HG03103 (cell line): ENCODE measurements at regions not wholly inside any gene's neighbourhood (a gene's known extent, or its start where the extent isn't known, plus 50 kb on each side); places are given as distances from the start of the nearest gene placed in this dataset.
"Not testable (repeated sequence)": the region's sequence is repeated elsewhere in the genome, so short reads cannot be mapped to it uniquely, and the experiment has no call there.

ENCODE experiments used
- ATAC-seq: cut with Tn5 transposase; IDR thresholded peaks from one replicate; pipeline ENCODE4 v1.9.1; 2021; ENCODE audit warnings: low read depth; ENCODE audit not compliant: unreplicated experiment

DNA sequence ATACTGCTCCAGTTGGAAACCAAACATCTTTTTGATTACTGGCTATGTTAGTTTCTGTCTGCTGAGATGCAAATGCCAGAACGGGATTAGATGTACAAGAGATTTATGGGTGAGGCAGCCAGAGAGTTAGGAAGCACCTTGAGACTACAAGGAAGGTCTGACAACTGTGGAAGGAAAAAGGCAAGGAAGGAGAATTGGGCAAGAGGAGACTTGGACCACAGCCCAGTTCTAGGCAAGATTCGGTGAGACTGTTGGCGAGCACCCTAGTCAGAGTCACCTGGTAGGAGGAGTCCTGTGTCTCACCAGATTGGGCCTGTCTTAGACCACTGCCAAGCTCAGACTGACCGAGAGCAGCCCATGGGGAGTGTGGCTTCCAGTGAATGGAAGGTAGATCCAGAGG is 91.8 kb upstream of the F13A1 start:
- ATAC-seq, result no peak

DNA sequence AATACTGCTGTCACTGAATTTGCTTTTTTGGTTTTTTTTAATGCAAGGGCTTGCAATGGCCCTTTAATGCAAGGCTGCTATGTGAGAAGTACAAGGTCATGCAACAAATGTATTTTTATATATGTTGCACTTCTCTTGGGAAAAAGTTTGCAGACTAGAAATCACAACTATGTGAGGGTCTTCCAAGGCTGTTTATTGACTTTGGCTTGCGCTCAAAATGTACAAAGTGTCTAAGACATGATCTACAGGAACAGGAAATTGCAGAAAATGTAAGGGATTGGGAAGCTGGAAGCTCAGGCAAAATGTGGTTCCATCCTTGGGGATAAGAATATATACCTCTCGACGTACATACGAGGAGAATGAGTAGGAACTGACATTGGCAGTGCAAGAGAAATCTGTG is 92.2 kb upstream of the F13A1 start:
- no peak for ATAC-seq

DNA sequence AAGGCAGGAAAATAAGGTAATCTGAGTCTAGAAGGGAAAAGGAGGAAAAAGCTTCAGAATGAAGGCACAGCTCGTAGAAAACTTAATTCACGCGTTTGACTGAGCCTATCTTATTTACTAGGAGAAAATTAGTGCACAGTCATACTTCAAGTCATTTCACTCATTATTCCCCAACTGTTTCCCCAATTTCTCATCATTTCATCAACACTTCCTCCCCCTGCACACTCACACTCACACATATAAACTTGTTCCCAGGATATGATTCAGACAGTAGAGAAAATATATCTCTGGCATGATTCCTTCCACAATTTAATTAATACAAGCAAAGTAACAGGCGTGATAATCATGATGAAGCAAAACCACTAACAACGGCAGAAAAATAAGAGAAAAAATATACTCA is 94.5 kb upstream of the F13A1 start:
- ATAC-seq, result no peak

DNA sequence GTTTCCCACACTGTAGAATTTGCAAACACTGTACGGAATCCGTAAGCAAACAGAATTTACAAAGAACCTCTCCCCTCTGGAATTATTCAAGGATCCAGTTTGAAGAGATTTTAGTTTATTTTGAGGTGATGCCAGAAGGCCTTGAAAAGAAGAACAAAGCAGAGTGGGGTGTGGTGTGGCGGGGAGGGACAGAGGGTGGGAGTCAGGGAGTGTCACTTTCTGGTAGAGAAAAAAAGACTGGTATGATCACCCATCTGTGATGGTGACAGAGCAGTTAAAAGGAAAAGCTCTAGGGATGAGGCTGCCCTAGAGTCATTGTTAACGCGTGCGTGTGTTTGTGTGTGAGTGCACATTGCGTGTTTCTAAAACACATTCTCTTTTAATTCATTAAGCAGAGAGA is 97.0 kb upstream of the F13A1 start:
- no peak for ATAC-seq

DNA sequence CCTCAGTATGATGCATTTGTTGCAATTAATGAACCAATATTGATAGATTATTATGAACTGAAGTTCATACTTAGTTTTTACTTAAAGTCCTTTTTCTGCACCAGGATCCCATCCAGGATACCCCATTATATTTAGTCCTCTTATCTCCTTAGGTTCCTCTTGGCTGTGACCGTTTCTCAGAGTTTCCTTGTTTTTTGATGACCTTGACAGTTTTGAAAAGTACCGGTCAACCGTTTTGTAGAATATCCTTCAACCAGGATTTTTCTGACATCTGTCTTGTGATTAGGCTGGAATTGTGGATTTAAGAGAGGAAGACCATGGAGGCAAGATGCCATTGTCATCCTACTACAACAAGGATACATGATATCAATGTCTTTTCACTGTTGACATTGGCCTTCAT is 98.0 kb upstream of the F13A1 start:
- no peak for ATAC-seq

DNA sequence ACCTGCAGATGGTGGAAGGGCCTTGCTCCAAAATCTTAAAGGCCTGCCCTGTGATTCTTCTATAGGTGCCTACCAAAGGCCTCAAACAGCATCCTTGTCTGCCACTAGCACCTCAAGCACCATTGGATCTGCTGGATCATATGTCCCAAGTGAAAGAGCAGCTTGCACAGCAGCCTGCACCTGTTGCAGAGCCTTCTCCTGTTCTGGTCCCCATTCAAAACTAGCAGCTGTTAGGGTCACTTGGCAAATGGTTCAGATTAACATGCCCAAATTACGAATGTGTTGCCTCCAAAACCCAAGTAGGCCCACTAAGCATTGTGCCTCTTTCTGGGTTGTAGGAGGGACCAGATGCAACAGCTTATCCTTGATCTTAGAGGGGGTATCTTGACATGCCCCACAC is 99.6 kb upstream of the F13A1 start:
- ATAC-seq, result no peak

DNA sequence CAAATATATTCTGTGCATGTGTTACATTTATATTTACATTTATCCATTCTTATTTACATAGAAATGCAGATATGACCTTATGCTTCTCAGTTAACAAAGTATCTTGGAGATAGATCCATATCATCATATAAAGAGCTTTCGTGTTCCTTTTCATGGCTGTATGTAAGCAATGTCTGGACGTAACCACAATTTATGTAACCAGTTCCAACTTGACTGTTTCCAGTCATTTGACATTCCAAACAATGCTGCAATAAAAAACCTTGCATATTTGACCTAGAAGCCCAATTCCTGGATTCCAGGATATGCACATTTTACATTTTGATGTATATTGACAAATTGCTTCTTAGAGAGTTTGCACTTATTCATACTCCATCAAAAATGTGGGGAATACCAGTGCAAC is 113.7 kb upstream of the F13A1 start:
- ATAC-seq, result no peak

DNA sequence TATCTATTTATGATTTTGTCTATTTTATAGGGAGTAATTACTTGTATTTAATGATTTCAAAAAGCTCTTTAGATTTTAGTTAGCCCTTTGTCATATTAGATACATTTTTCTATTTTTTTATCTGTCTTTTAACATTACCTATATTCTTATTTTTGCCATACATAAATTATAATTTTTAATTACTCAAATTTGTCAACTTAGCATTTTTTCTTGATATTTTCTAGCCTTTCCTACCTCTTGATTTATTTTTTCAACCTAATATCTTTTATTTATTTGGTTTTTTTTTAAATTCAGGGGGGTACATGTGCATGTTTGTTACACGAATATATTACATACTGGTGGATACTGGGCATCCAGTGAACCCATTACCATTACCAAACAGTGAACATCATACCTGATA is 114.3 kb upstream of the F13A1 start:
- no peak for ATAC-seq

DNA sequence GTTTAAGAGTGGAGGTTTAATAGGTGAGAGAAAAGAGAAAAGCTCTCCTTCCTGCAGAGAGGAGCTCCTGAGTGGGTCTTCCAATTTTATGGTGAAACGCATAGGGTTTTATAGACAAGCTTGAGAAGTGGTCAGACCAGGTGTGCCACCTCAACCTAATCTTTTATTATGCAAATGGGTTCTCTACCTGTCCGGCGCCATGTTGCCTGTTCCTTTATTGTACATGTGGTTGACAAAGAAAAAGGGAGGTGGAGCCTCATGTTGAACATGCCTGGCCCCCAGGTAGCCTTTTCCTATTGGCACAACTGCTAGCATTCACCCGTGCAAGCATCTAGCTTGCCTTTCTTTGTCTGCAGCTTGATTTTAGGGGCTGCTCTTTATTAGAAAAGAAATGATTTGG is 115.9 kb upstream of the F13A1 start:
- no peak for ATAC-seq

DNA sequence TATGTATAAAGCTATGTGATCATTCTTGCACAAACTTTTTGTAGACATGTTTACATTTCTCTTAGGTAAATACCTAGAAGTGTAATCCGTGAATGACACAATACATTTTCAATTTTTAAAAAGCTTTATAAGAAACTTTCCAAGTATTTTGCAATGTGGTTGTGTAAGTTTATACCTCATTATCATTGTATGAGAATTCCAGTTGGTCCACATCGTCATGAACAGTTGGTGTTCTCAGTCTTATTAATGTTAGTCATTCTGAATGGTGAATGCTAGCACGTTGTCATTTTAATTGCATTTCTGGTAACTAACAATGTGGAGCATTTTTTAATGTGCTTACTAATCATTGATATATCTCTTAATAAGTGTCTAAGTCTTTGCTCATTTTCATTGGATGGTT is 116.5 kb upstream of the F13A1 start:
- no peak for ATAC-seq

DNA sequence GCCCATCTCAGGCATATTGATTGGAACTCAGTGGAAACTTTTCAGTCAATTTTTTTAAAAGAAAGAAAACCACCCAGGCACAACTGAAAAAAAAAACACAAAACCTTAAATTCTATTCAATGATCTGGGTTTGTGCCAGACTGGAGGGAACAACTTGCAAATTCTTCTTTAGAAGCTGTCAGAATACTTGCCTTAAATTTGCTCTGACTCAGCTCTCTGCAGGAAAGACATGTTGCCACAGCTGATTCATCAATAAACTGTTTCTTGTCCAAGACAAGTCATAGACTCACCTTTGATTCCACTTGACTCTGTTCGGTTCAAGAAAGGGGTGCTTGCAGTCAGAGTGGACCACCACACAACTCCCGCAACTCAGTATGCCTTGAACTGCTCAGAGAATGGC is 117.8 kb upstream of the F13A1 start:
- ATAC-seq, result no peak

DNA sequence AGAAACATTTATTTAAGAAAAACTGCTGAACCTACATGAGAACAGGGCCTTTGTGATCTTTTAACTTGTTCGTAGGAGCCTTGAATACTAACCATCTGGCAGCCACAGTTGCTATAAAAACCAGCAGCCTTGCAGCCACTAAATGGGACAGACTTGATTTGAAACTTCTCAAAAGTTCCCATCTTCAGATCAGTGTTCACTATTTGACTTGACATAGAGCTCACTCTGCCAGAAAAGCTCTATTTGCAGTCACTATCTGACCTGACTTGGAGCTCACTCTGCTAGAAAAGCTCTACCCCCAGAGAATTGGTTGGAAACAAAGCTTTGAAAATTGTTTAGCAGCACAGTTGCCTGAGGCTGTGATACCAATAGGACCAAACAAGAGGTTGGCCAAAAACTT is 119.3 kb upstream of the F13A1 start:
- ATAC-seq, result no peak

DNA sequence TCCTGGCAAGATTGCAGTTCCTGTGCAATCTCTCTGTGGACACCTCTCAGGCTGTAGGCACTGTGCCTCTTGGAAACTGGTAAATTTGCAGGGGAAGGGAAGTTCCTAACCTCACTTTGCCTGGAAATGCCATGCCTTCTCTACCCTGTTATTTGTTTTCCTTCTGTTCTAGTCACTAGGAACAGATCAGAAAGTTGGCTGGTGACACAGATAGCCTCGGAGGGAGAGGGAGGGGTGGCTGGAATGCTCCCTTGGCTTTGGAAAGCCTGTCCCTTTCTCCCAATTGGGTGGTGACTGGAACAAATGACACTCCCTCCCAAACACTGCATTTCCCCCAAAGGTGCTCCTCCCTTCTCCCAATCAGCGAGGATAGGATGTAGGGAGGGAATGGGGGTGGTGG is 131.5 kb upstream of the F13A1 start:
- ATAC-seq, result no peak

DNA sequence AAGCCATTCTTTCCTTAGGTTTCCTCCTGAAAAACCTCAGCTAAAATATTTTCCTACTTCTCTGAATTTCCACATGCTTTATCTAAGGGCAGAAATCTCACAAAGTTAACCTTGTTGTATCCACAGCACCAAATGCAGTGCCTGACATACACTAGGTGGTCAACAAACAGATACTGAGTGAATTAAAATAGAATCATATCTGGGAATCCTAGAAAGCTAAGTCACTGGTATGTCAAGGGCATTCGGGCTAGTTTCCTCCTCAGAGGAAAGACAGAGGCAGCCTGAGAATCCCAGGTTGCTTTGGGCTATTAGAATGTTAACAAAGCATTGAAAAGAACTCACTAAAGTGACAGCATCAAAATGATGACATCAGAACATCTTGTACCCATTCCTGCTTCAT is 132.7 kb upstream of the F13A1 start:
- no peak for ATAC-seq

DNA sequence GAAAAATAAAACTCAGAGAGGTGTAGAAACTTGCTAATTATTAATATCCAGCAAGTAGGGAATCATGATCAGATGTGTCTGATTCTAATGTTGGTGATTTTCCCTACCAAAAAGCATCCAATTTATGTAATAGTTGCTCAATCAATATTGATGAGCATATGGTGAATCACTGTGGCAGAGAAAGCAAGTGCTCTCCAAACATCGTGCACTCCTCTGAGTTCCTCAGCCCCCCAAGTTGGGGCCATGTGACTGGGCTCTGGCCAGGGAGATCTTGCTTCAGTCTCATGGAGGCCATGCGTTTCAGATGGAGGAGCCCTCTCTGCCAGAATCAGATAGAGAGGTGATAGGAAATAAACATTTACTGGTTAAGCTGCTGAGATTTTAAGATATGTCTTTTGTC is 133.2 kb upstream of the LY86 start:
- no peak for ATAC-seq

DNA sequence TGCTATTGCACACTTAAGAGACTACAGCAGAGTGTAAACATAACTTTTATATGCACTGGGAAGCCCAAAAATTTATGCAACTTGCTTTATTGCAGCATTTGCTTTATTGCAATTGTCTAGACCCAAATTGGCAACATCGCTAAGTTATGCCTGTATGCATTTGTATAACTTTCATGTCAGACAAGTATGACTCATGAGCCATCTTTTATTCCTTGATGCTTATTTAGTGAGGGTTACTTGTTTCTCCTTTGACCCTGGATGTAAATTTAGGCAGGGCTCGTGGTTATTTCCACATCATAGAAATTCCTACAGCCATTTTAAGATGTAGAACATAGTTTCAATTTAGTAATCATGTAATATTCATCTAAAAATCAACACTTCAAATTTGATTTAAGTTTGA is 130.3 kb upstream of the LY86 start:
- ATAC-seq, result no peak

DNA sequence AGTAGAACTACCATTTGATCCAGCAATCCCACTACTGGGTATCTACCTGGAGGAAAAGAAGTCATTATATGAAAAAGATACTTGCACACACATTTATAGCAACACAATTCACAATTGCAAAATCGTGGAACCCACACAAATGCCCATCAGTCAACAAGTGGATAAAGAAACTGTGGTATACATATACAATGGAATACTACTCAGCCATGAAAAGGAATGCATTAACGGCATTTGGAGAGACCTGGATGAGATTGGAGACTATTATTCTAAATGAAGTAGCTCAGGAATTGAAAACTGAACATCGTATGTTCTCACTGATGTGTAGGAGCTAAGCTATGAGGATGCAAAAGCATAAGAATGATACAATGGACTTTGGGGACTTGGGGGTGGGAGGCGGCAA is 128.6 kb upstream of the LY86 start:
- not testable (repeated sequence) for ATAC-seq

DNA sequence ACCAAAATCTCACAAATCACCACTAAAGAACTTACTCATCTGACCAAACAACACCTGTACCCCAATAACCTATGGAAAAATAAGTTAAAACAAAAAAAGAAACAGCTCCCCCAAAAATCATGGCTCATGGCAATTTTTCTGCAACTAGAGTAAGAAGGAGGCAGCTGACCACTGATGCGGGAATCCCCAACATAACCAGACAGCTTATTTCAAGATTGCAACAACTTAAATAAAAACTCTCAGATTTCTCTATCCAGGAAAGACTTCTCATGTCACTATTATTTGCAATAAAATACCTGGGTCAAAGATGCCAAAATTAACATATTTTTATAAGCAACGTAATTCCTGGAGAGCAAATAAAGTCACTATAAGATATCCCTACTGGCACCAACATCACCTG is 128.1 kb upstream of the LY86 start:
- no peak for ATAC-seq

DNA sequence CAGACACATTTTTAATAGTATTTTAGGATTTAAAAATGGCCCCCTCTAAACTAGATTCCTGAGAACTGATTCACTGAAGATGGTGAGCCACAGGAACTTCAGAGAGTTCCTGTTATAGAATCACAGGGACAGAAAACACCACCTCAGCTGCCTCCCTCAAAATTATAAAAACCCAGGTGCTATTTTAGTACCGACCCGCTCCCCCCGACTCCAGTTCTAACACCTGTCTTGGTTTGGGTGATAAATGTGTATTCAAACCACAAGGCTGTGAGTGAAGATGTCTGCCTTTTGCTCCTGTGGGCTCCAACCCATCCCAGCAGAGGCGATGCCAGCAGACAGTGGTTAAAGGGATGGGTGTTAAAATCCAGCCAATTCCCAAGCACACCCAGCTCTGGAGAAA is 127.4 kb upstream of the LY86 start:
- ATAC-seq, result no peak

DNA sequence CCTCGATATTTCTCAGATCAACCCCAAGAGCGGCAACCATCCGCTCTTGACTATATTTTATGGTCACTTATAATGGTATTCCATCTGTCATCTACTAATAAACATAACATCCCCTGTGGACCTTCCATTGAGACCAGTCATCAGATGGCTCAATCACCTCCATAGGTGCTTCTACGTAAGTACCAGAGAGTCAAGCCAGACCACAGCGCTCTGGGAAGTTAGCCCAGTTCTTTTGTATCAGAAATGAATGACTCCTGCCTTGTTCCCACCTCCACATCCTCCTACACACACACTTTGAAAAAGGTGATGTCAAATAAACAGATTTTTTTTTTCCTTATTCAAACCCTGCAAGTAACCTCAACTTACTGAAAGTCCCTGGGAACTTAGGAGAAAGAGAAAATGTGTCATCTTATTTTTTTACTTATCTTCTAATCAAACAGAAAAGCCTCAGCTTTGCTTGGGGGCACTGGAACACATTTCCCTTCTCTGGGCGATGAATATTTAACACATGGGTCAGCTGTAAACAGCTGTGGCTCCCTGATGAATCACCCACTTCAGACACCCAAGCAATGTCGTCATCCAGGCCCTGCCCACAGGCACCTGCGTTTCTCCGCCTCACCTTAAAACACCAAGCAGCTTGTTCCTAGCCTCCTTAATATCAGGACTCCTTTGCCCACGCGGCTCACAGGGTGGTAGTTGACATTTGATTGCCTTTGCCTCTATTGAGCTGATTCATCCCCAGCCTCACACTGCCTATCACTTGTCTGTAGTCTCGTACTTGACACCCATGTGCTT is 121.4 kb upstream of the LY86 start:
- no peak for ATAC-seq

DNA sequence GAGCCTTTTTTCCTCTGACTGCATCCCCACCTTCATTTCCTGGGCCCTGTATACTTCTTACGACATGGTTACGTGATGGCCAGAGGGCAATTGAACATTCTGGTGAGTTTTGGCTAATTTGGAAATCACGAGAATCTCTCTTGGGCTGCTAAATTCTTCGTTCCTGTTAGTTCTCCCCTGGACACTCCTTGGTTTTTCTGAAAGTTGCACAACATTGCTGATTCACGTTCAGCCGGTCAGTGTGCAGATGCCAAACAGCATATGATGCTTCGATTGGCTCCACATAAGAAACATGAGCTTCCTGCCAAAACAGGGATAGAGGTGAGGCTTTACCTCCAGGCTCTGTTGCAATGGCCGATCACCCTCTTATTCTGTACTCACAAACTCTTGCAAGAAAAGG is 119.4 kb upstream of the LY86 start:
- ATAC-seq, result no peak

DNA sequence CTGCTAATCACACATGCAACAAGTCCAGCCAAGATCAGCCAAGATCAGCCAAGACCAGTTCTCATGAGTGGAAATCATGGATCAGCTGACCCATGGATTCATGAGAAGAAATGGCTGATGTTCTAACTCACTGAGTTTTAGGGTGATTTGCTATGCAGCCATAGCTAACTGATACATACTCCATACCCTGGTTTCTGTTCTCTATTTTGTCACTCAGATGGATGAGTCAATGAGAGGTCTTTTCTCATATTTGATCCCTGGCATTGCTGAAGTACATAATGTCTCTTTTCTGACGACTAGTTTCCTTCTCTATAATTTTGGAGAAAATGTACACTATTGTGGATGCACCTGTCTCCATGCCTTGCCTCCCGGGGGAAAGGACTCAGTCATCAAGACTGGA is 118.4 kb upstream of the LY86 start:
- ATAC-seq, result no peak

DNA sequence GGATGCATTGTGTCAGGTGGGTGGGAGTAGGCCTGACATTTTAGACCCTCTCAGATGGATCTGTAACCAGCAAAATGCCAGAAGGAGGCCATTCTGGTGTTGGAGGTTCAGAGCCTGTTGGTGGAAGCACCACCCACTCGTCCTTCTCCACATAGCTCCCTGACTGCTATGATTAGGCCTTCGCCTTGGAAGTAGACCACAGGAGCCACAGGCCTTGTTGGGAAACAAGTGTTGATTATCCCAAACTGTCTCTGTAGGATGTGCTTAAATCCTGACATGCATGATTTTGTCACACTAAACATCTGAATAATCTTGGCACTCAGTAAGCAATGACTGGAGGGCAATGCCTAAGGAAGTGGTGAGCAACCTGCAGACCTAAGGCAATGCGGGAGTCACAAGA is 117.2 kb upstream of the LY86 start:
- no peak for ATAC-seq
